A673 (cell line): ENCODE measurements at regions not wholly inside any gene's neighbourhood (a gene's known extent, or its start where the extent isn't known, plus 50 kb on each side); places are given as distances from the start of the nearest gene placed in this dataset.

Source experiments
- CTCF ChIP-seq: fragments of 300-800, 200-600 bp; sonication (generic); conservative IDR thresholded peaks from 2 replicates; pipeline ENCODE4 v1.5.1; 2017; ENCODE audit warnings: low read depth, mild to moderate bottlenecking, antibody characterized with exemption, low read length, moderate library complexity, mixed read lengths
- EZH2 ChIP-seq: fragments of 200-600 bp; sonication (generic); IDR thresholded peaks from 2 replicates; pipeline ENCODE4 v1.6.1; 2017; ENCODE audit warnings: borderline replicate concordance, low read depth, mild to moderate bottlenecking, mixed read lengths, antibody characterized with exemption, low read length; ENCODE audit not compliant: poor library complexity, severe bottlenecking

- TF ChIP-seq CTCF (no peak), EZH2 (no peak)
Observed at GRCh38 chr1:215306426-215306825, 223.9 kb downstream of the KCNK2 start.
